ENCODE measurements at regions not wholly inside any gene's neighbourhood (a gene's known extent, or its start where the extent isn't known, plus 50 kb on each side); places are given as distances from the start of the nearest gene placed in this dataset.
"Not testable (repeated sequence)": the region's sequence is repeated elsewhere in the genome, so short reads cannot be mapped to it uniquely, and the experiment has no call there.

DNA sequence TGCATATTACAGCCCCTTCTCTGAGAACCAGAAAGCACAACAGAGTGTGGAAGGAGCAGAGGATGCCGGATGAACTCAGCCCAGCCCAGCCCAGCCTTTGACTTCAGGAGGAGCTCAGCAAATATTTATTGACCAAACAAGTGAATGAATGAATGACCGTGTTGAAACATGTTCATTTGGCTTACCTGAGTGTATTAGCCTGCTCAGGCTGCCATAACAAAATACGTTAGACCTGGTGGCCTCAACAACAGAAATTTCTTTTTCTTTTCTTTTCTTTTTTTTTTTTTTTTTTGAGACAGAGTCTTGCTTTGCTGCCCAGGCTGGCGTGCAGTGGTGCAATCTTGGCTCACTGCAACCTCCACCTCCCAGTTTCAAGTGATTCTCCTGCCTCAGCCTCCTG, 164.7 kb downstream of the RGS9 start:
- not testable (repeated sequence) for DNase-seq

GRCh38 chr17:65301184-65301583, 164.0 kb downstream of the RGS9 start:
- no peak for DNase-seq

DNA sequence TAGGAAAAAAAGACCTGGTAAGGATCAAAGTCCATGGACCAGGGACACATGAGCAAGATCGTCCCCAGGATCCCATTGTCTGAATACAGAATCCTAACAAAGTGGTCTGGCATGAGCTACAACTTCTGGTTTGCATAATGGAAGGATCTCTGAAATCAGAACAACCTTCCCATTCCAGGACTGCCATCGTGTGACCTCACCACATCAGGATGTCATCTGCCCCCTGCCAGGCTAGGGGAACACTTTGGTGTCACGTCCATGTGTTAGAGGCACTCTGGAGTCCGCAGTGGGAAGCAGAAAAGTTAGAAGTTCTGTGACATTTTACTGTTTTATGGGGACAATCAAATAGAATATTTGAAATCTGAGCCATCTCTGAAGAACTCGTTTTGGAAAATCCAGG, 160.7 kb downstream of the RGS9 start:
- no peak for DNase-seq

DNA sequence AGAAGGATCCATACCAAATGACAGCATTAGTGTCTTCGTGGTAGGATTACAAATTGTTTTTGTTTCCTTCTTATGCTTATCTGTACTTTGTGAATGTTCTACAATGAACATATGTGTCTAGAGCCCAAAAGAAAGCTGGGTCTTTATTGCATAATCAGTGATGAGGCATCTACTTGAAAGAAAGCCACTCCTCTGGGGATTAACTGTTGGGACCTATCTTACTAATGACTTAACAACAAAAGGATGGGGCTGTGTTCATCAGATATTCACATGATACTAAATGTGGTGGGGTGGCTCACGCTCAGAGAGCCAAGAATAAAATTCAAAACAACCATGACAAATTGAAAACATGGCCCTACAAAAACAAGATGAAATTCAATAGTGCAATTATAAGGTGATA, 160.2 kb downstream of the RGS9 start:
- DNase-seq = peak; percentile 56

GRCh38 chr17:65294181-65294719, 157.1 kb downstream of the RGS9 start:
- DNase-seq = peak; percentile 72

GRCh38 chr17:65293584-65294180, 156.5 kb downstream of the RGS9 start:
- no peak for DNase-seq

DNA sequence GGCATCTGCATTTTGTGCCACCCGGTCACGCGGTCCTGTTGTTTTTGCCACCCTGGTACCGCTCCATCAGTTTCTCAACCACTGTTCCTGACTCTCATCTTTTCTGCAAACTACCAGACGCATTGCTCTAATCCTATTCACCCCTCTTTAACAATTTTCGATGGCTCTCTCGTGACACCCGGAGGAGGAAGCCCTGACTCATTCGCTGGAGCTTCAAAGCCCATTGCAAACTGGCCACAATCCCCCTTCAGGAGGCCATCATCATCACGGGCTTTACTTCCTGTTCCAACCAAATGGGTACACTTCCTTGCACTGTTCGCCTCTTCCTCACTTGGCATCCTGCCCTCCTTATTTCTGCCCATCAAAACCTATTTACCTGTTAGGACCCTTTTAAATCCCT, 155.3 kb downstream of the RGS9 start:
- DNase-seq = no peak

- DNase-seq = not testable (repeated sequence)
Observed at GRCh38 chr17:65291301-65291700, 154.1 kb downstream of the RGS9 start.

DNA sequence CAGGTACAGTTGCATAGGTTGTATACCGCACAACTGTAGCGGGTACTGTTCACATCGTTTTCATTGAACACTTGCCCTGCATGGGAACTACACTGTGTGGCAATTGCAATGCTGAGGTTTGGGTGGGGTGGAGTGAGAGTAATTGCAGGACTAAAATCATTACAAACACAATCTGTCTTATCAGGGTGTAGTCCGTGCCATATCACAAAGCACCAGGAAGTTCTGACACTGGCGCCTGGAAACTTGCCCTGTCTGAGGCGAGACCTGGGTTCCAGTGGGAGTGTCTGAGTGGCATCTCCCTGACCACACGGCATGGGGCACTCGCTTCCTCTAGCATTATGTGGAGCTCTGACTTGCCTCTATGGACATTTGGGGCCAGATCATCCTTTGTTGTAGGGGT, 153.4 kb downstream of the RGS9 start:
- DNase-seq = no peak

GRCh38 chr17:65290056-65290455, 152.9 kb downstream of the RGS9 start:
- no peak for DNase-seq

- DNase-seq = no peak
Observed at GRCh38 chr17:65287040-65287439, 149.9 kb downstream of the RGS9 start.

GRCh38 chr17:65283704-65284103, 146.5 kb downstream of the RGS9 start:
- DNase-seq = no peak

- DNase-seq = no peak
Observed at GRCh38 chr17:65279456-65279855, 142.3 kb downstream of the RGS9 start.

- no peak for DNase-seq
Observed at GRCh38 chr17:65278820-65279184, 141.6 kb downstream of the RGS9 start.

DNA sequence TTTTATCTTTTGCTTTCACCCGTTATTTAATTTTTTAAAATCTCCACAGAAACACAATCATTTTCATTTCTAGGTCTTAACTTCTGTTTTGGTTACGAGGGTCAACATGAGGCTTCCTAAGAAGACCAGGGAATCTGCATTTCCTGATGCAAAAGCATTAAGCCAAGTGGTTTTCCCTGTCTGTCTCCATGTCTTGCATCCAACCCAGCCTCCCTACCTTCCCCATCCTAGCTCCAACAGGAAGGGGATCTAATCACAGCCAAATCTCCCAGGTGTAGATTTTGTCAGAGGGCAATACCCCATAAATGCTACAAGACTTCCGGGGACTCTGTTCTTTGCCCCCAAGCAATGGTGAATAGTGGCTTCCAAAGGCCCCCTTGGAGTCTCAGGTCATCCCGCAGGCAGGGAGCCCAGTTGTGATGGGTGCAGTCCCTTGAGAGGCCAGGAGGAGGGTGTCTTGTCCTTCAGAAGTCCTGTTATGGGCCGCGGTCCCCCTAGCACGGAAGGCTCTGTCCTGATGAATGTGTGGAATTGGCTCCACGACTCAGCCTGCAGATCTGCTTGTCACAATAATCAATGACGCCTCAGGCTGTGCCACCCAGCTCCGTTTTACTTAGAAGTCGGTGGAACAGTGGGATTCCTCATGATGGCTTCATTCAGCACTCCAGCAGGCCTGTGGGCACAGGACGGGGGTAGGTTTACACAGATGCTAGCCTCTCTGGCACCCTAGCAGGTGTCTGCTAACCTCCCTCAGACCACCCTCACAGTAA, 141.1 kb downstream of the RGS9 start:
- DNase-seq = peak; percentile 62

GRCh38 chr17:65277576-65277975, 140.4 kb downstream of the RGS9 start:
- no peak for DNase-seq

Measured in HCEC 1CT (cell line).